Uterus (tissue), 2 donors: ENCODE measurements at regions not wholly inside any gene's neighbourhood (a gene's known extent, or its start where the extent isn't known, plus 50 kb on each side); places are given as distances from the start of the nearest gene placed in this dataset.

Experiments used
- POLR2A ChIP-seq, 2 donors: fragments of 450-650 bp; IDR thresholded peaks; one replicate each; pipeline ENCODE4 v1.6.1; 2016; ENCODE audit warnings: antibody characterized with exemption in 2 of 2, mild to moderate bottlenecking in 1 of 2, moderate library complexity in 1 of 2
- TF ChIP-seq, protein P1 (sequence below), 4 experiments: fragments of 200-600 bp in 2 of 4; fragments of 450-650 bp in 2 of 4; sonication (generic) in 2 of 4; IDR thresholded peaks; one replicate each; pipeline ENCODE4 v1.5.1; 2016 to 2019; ENCODE audit warnings: antibody characterized with exemption in 4 of 4, mild to moderate bottlenecking in 2 of 4, moderate library complexity in 1 of 4

- TF ChIP-seq POLR2A (IDR thresholded peaks at IDR 0.05): no peak
- TF ChIP-seq, protein P1, sequence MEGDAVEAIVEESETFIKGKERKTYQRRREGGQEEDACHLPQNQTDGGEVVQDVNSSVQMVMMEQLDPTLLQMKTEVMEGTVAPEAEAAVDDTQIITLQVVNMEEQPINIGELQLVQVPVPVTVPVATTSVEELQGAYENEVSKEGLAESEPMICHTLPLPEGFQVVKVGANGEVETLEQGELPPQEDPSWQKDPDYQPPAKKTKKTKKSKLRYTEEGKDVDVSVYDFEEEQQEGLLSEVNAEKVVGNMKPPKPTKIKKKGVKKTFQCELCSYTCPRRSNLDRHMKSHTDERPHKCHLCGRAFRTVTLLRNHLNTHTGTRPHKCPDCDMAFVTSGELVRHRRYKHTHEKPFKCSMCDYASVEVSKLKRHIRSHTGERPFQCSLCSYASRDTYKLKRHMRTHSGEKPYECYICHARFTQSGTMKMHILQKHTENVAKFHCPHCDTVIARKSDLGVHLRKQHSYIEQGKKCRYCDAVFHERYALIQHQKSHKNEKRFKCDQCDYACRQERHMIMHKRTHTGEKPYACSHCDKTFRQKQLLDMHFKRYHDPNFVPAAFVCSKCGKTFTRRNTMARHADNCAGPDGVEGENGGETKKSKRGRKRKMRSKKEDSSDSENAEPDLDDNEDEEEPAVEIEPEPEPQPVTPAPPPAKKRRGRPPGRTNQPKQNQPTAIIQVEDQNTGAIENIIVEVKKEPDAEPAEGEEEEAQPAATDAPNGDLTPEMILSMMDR (IDR thresholded peaks at IDR 0.05): no peak
Measured at GRCh38 chr21:18705971-18706370, 302.4 kb upstream of the TMPRSS15 start.
